Hematopoietic multipotent progenitor cell treated with erythropoietin and hydrocortisone succinate and interleukin-3 and kit ligand, for 15 days (in vitro differentiated cells): ENCODE measurements at regions not wholly inside any gene's neighbourhood (a gene's known extent, or its start where the extent isn't known, plus 50 kb on each side); places are given as distances from the start of the nearest gene placed in this dataset.
"Not testable (repeated sequence)": the region's sequence is repeated elsewhere in the genome, so short reads cannot be mapped to it uniquely, and the experiment has no call there.

Experiments
- DNase-seq: peaks from one replicate; pipeline ENCODE4 v3.0.0-alpha.2; 2015; ENCODE audit warnings: low spot score

- no peak for DNase-seq
Observed at GRCh38 chr4:162943263-162943662, 223.4 kb downstream of the NAF1 start.

- no peak for DNase-seq
Observed at GRCh38 chr4:162938738-162939485, 227.8 kb downstream of the NAF1 start.

GRCh38 chr4:162935214-162935613, 231.5 kb downstream of the NAF1 start:
- no peak for DNase-seq

- no peak for DNase-seq
Observed at GRCh38 chr4:162931286-162931685, 235.4 kb downstream of the NAF1 start.

GRCh38 chr4:162921178-162921785, 245.4 kb downstream of the NAF1 start:
- no peak for DNase-seq

- DNase-seq, result no peak
Observed at GRCh38 chr4:162920649-162921048, 246.0 kb downstream of the NAF1 start.

GRCh38 chr4:162912482-162912881, 254.2 kb downstream of the NAF1 start:
- DNase-seq, result no peak

GRCh38 chr4:162911349-162911748, 255.3 kb downstream of the NAF1 start:
- no peak for DNase-seq

GRCh38 chr4:162909952-162910351, 256.7 kb downstream of the NAF1 start:
- no peak for DNase-seq

GRCh38 chr4:162894387-162894786, 272.3 kb downstream of the NAF1 start:
- no peak for DNase-seq

- no peak for DNase-seq
Observed at GRCh38 chr4:162891788-162892707, 274.6 kb downstream of the NAF1 start.

GRCh38 chr4:162878096-162878495, 288.6 kb downstream of the NAF1 start:
- DNase-seq, result no peak

GRCh38 chr4:162874748-162875147, 291.9 kb downstream of the NAF1 start:
- no peak for DNase-seq

- DNase-seq, result no peak
Observed at GRCh38 chr4:162871990-162872389, 294.7 kb downstream of the NAF1 start.

GRCh38 chr4:162869157-162869556, 297.5 kb downstream of the NAF1 start:
- DNase-seq, result no peak

- DNase-seq, result no peak
Observed at GRCh38 chr4:162866565-162866964, 300.1 kb downstream of the NAF1 start.

GRCh38 chr4:162865102-162865501, 301.6 kb downstream of the NAF1 start:
- no peak for DNase-seq

GRCh38 chr4:162853788-162854187, 312.9 kb downstream of the NAF1 start:
- DNase-seq, result no peak

- DNase-seq, result no peak
Observed at GRCh38 chr4:162852642-162853041, 314.0 kb downstream of the NAF1 start.

- not testable (repeated sequence) for DNase-seq
Observed at GRCh38 chr4:162851241-162851758, 315.4 kb downstream of the NAF1 start.

- DNase-seq, result no peak
Observed at GRCh38 chr4:162849937-162850336, 316.8 kb downstream of the NAF1 start.

GRCh38 chr4:162847945-162848549, 318.6 kb downstream of the NAF1 start:
- no peak for DNase-seq
